Stimulated activated CD4-positive, alpha-beta T cell treated with anti-CD3 and anti-CD28 coated beads, TNF-alpha, amount 100 ng/mL, for 4 hours (primary cell): ENCODE measurements at regions not wholly inside any gene's neighbourhood (a gene's known extent, or its start where the extent isn't known, plus 50 kb on each side); places are given as distances from the start of the nearest gene placed in this dataset.

Experiments used
- DNase-seq, 3 experiments: peaks; one replicate each; pipeline ENCODE4 v3.0.0-alpha.2; 2020; ENCODE audit warnings: low read depth in 3 of 3

DNA sequence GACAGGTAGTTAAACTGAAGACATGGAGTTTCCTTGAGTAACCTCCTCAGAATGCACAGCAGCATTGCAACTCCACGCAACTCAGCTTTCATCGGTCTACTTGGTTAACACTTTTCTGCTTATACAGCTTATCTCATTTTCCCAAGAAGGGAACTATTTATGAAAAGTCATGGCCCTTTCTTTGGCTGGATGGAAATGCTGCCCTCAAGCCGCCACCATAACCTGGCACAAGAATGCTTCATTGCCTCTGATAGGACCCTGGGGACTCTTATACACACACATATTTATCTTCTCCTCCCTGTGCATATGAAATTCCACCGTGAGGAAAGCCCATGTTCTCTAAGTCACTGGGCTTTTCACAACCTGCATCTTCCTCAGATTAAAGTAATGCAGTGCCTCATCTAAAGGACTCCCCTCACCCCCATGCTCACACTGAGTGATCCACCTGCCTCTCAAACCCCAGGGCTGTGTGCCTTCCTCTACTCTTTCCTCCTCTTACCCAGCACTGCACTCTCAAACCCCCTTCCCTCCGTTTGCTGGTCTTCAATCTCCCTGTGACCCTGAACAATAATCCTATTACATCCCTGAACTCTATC is 192.0 kb upstream of the HNRNPA3 start:
- no peak for DNase-seq

- no peak for DNase-seq
These were observed 190.8 kb upstream of the HNRNPA3 start for GRCh38 chr2:177021706-177022343.

GRCh38 chr2:177024765-177025164 is 187.8 kb upstream of the HNRNPA3 start:
- no peak for DNase-seq

DNA sequence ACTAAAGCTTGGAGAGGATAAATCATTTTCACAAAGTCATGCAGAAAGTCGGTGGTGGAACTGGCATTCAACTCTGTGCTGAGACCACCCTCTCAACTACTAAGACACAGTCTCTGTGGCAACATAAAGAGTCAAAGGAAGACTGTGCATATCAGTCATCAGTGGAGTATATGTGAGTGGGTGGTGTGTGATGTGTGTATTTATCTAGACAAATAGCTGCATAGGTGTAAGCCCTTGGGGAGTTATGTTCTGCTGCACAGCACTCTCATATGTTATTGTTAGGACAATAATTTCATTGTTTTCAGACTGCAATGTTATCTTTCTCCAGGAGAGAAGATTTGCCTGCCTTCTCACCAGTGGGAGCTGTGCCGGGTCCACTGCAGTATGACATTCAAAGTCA is 186.3 kb upstream of the HNRNPA3 start:
- DNase-seq = no peak

DNA sequence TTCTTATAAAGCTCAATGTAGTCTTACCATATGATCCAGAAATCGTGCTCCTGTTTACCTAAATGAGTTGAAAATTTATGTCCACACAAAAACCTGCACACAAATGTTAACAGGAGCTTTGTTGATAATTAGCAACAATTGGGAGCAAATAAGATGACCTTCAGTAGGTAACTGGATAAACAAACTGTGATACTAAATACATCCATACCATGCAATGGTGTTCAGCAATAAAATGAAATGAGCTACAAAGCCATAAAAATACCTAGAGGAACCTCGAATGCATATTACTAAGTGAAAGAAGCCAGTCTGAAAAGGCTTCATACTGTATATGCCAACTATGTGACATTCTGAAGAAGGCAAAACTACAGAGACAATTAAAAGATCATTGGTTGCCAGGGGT is 185.6 kb upstream of the HNRNPA3 start:
- no peak for DNase-seq

GRCh38 chr2:177028296-177028695 is 184.3 kb upstream of the HNRNPA3 start:
- DNase-seq = no peak

DNA sequence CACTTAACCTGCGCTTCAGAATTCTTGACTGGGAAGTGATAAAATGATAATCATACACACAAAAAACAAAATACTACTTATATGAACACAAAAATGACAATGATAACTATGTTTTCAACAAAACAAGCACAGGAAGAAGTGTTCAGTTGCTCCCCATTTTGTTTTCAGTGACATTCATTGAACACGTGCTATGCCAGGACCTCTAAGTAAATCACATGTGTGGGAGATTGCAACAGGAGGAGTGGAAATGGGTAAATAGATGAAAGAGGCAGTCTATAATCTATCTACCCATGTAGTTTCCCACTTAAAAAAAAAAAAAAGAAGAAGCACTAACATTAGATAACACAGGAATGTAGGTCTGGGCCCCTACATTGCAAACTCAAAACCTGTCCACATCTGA is 183.5 kb upstream of the HNRNPA3 start:
- DNase-seq = no peak

- no peak for DNase-seq
These were observed 183.1 kb upstream of the HNRNPA3 start for GRCh38 chr2:177029501-177029900.

DNA sequence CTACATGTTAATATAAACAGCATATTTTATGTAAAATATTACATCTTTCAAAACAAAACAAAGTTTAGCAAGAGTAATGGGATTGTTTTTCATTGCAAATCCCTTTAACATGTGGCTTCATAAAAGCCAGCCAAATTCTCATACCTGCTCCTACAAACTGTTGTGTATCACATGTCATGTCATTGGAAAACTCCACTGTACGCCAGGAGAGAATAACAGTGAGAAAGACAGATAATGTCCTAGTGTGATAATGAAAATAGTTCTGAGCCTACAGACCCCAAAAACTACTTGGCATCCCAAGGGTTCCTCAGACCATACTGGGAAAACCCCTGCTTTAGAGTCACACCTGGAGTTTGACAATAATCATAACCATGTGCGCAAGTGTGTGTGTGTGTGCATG is 182.7 kb upstream of the HNRNPA3 start:
- no peak for DNase-seq

GRCh38 chr2:177030451-177031105 is 182.0 kb upstream of the HNRNPA3 start:
- no peak for DNase-seq

DNA sequence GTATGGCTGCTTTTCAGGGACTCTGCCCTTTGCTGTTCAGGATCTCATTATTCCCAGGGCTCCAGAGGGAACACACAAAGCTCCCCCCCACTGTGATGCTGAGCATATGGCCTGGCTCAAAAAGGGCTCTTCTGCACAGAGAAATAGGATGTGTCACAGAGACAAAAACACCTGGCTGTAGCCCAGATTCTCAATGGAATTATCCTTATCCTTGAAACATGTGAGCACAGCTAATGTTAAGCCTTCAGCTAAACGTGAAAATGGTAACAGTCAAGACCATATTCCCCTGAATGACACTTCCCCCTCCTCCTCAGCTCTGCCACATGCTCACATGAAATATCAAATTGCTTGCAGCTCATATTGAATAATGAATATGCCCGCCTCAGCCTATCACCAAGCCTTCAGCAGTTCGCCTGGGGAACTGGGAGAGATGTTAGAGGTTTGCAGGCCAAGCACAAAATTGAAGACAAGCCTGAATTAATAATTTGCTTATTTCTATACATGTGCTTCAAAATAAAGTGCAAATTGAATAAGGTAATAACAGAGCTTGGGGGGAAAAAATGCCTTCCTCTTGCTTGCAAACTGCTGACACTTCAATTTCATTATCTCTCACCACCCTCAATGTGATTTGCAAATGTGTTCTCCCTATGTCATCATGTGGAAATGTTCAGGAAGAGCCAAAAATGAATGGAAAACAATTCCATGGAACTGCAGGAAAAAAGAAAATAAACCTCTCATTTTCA is 181.0 kb upstream of the HNRNPA3 start:
- DNase-seq = no peak

- no peak for DNase-seq
These were observed 175.8 kb upstream of the HNRNPA3 start for GRCh38 chr2:177036747-177037146.

GRCh38 chr2:177037569-177037968 is 175.0 kb upstream of the HNRNPA3 start:
- no peak for DNase-seq

DNA sequence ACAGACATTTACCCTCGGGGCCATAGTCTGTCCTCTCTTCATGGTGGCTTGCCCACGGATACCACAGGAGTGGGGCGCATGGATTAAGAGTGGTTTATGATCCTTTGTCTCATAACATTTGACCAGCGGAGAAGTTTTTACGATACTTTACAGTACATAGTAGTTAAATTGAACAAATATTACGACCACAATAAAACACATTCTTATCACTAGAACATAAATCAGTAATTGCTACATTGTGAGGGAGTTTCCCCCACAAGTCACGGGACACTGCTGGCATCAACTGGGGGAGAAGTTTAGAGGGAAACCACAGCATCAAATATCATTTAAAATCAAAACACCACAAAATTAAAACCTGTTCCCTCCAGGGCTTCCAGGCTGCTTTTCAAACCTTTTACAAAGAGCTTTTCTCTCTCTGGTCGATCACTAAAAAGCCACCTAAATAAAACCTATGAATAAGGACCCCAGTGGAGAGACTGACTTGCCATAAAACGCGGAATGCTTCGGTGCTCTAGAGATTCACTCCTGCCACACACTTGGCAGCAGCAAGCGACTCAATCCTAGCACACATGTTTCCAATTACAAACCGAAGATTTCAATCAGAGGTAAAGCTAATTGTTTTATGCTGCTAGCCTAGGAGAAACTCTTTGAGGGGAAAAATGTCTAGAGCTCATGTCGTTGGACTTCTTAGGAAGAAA is 173.7 kb upstream of the HNRNPA3 start:
- DNase-seq = no peak

GRCh38 chr2:177042311-177042710 is 170.3 kb upstream of the HNRNPA3 start:
- DNase-seq = no peak

GRCh38 chr2:177044671-177045070 is 167.9 kb upstream of the HNRNPA3 start:
- no peak for DNase-seq

DNA sequence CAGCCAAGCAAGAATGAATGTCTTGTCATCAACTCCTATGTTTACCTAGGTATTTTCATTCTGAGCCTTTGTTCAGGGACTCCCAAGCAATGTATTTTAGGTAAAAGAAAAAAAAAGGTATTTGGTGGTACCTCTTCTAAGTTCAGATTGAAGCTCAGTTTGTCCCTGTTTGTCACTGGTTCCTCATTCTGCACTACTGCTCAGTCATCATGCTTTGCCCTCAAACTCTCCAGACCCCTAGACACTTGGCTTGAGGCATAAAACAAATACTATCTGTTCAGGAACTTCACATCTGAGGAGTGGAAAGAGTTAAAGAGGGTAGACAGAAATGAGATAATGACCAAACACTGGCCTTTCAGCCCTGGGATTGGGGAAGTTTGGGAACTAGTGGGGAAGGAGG is 163.6 kb upstream of the HNRNPA3 start:
- no peak for DNase-seq

GRCh38 chr2:177051278-177051677 is 161.3 kb upstream of the HNRNPA3 start:
- DNase-seq = no peak

- no peak for DNase-seq
These were observed 160.1 kb upstream of the HNRNPA3 start for GRCh38 chr2:177052471-177052870.

GRCh38 chr2:177053038-177053437 is 159.6 kb upstream of the HNRNPA3 start:
- DNase-seq = no peak

DNA sequence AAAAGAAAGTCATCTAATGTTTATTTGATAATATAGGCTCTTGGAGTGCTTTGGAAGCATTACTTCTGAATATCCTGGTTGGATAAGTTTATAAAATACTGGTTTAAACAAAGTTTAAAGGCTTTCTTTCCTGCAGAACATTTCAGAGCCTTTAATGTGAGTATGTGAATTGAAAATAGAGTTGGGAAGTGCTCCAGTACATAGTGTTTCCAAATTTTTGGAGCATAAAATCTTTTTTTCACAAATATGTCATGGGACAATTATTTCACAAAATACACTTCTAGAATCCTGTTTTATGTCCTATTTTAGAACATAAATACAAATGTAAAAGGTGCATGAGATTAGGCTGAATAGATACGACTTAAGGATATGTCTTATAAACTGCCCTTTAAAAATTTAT is 158.9 kb upstream of the HNRNPA3 start:
- no peak for DNase-seq

DNA sequence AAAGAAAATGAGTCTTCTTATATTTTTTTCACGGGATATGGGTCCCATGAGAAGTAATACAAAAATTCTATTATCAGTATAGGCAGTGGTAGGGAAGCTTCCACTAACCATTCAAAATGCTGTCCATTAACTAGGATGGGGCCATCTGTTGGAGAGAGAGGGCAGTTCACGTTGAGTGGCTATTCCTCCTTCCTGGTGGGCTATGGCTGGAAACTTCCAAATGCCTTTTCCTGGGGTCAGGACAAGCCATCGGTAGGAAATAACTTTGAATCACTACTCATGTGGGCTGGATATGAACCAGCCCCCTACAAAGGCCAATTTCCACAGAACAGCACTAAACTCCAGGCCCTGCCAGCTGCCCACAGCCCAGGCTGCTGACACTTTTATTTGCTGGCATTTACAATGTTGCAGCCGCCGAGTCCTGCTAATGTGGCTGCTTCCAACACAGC is 156.1 kb upstream of the HNRNPA3 start:
- no peak for DNase-seq
